DOHH2 (cell line): ENCODE measurements at regions not wholly inside any gene's neighbourhood (a gene's known extent, or its start where the extent isn't known, plus 50 kb on each side); places are given as distances from the start of the nearest gene placed in this dataset.

Source experiments
- EZH2phosphoT487 ChIP-seq: fragments of 200-600 bp; sonication (generic); IDR thresholded peaks from 2 replicates; pipeline ENCODE4 v1.6.1; 2017; ENCODE audit warnings: borderline replicate concordance, mild to moderate bottlenecking, antibody characterized with exemption, low read length, moderate library complexity, mixed read lengths
- TF ChIP-seq, protein P1 (sequence below): fragments of 200-600 bp; sonication (generic); IDR thresholded peaks from one replicate; pipeline ENCODE4 v1.5.1; 2014; ENCODE audit warnings: antibody characterized with exemption, mild to moderate bottlenecking, low read depth, low read length; ENCODE audit not compliant: poor library complexity, severe bottlenecking

DNA sequence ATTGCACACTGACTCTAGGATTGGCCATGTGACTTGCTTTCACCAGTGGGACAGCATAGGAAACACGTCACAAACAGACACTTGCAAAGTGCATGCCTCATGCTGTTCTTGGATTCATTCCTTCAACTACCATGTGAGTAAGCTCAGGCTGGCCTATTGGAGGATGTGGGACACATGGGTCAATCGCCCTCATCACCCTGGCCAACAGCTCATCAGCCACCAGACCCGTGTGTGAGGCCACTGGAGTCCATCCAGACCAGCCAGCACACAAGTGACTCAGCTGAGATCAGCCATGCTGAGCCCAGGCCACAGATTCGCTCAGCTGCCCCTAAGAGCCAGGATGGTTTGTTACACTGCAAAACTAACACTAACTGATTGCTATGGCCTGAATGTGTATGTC is 216.1 kb upstream of the GRIK3 start:
- TF ChIP-seq, protein P1, sequence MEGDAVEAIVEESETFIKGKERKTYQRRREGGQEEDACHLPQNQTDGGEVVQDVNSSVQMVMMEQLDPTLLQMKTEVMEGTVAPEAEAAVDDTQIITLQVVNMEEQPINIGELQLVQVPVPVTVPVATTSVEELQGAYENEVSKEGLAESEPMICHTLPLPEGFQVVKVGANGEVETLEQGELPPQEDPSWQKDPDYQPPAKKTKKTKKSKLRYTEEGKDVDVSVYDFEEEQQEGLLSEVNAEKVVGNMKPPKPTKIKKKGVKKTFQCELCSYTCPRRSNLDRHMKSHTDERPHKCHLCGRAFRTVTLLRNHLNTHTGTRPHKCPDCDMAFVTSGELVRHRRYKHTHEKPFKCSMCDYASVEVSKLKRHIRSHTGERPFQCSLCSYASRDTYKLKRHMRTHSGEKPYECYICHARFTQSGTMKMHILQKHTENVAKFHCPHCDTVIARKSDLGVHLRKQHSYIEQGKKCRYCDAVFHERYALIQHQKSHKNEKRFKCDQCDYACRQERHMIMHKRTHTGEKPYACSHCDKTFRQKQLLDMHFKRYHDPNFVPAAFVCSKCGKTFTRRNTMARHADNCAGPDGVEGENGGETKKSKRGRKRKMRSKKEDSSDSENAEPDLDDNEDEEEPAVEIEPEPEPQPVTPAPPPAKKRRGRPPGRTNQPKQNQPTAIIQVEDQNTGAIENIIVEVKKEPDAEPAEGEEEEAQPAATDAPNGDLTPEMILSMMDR: no peak
- no peak for TF ChIP-seq EZH2phosphoT487
